ENCODE measurements at regions not wholly inside any gene's neighbourhood (a gene's known extent, or its start where the extent isn't known, plus 50 kb on each side); places are given as distances from the start of the nearest gene placed in this dataset.

- TF ChIP-seq BHLHE40 (IDR thresholded peaks at IDR 0.05; ENCODE audit: borderline replicate concordance) (no peak), SP1 (IDR thresholded peaks at IDR 0.05) (no peak), FOXM1 (IDR thresholded peaks at IDR 0.05; ENCODE audit: borderline replicate concordance) (no peak), HDGF (IDR thresholded peaks at IDR 0.05; ENCODE audit: borderline replicate concordance) (no peak), PKNOX1 (IDR thresholded peaks at IDR 0.05) (no peak), FOXA1 (IDR thresholded peaks at IDR 0.05) (no peak), LEF1 (IDR thresholded peaks at IDR 0.05; ENCODE audit: borderline replicate concordance) (no peak), CTBP1 (IDR thresholded peaks at IDR 0.05; ENCODE audit: borderline replicate concordance) (no peak), L3MBTL2 (conservative IDR thresholded peaks at IDR 0.05) (no peak), SUZ12 (IDR thresholded peaks at IDR 0.05) (no peak), NFRKB (IDR thresholded peaks at IDR 0.05) (no peak), FOXK2 (IDR thresholded peaks at IDR 0.05) (no peak), TARDBP (IDR thresholded peaks at IDR 0.05) (no peak), ELF4 (IDR thresholded peaks at IDR 0.05) (no peak)
Observed at GRCh38 chr3:179505534-179505933, 54.3 kb upstream of the GNB4 start.

All from HEK293T (cell line).